GM13976 (cell line): ENCODE measurements at regions not wholly inside any gene's neighbourhood (a gene's known extent, or its start where the extent isn't known, plus 50 kb on each side); places are given as distances from the start of the nearest gene placed in this dataset.

Experiments used
- DNase-seq: peaks from one replicate; pipeline ENCODE4 v3.0.0; 2012; ENCODE audit warnings: low spot score
- in situ Hi-C: fragments of 300-500 bp; cut with MboI; formaldehyde crosslinking; loops from one replicate; pipeline ENCODE4 v1.12.0; 2022; ENCODE audit warnings: low sequenced_read_pairs, mixed read lengths, inconsistent platforms; ENCODE audit not compliant: unreplicated experiment
- TF ChIP-seq, protein P1 (sequence below): IDR thresholded peaks from 2 replicates; pipeline ENCODE4 v1.5.1; 2012; ENCODE audit warnings: borderline replicate concordance, mild to moderate bottlenecking; ENCODE audit not compliant: insufficient read depth; ENCODE audit errors: extremely low read depth, missing control alignments, control extremely low read depth

- in situ Hi-C loops, result no loop called here
- TF ChIP-seq, protein P1, sequence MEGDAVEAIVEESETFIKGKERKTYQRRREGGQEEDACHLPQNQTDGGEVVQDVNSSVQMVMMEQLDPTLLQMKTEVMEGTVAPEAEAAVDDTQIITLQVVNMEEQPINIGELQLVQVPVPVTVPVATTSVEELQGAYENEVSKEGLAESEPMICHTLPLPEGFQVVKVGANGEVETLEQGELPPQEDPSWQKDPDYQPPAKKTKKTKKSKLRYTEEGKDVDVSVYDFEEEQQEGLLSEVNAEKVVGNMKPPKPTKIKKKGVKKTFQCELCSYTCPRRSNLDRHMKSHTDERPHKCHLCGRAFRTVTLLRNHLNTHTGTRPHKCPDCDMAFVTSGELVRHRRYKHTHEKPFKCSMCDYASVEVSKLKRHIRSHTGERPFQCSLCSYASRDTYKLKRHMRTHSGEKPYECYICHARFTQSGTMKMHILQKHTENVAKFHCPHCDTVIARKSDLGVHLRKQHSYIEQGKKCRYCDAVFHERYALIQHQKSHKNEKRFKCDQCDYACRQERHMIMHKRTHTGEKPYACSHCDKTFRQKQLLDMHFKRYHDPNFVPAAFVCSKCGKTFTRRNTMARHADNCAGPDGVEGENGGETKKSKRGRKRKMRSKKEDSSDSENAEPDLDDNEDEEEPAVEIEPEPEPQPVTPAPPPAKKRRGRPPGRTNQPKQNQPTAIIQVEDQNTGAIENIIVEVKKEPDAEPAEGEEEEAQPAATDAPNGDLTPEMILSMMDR, result no peak
- no peak for DNase-seq
Observed at GRCh38 chr13:54658771-54659170, 1630.2 kb downstream of the OLFM4 start.

DNA sequence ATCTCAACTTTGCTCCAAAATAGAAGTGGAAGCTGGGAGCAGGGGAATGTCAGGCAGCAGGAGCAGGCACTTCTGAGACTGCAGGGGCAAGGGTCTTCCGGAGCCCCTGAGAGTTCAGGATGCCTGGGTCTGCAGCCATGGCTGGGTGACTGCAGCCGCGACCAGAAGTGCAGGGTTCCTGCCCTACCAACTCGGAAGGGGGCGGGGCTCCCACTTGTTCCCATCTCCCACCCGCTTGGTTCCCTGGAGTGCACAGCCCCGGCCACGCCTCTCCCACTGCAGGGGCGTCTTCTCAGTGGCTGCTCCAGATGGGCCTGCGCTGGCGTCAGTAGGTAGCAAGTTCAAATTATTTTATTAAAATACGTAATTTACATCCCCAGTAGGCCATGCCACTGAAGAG, 1631.7 kb downstream of the OLFM4 start:
- DNase-seq, result no peak
- TF ChIP-seq, protein P1, result no peak
- in situ Hi-C loops, result no loop called here

DNA sequence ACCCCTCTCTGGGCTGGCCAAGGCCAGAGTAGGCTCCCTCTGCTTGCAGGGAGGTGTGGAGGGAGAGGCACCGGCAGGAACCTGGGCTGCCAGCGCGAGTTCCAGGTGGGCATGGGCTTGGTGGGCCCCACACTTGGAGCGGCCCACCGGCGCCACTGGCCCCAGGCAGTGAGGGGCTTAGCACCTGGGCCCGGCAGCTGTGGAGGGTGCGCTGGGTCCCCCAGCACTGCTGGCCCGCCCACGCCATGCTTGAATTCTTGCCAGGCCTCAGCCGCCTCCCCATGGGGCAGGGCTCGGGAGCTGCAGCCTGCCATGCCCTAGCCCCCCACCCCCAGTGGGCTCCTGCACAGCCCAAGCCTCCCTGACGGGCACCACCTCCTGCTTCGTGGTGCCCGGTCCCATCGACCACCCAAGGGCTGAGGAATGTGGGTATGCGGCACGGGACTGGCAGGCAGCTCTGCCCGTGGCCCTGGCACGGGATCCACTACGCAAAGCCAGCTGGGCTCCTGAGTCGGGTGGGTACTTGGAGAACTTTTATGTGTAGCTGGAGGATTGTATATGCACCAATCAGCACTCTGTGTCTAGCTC, 1648.0 kb downstream of the OLFM4 start:
- no peak for DNase-seq
- in situ Hi-C loops, result no loop called here
- TF ChIP-seq, protein P1, result no peak

DNA sequence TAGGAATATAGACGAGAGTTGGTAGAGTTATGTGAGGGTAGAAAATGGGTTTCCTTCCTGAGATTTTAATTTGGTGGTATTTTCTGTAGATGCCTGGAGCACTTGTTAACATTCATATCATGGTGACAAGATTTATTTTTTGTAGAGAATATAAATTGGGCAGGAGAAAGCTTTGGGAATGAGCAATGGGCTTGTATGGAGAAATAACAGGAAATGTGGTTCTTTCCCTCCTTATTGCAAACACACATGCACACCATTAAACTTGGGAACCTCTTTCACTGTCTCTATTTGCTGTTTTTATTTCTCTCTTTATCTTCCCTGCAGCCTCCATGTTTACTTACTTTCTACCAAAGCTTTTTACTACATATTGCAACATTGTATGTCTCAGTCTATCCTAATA, 1653.6 kb downstream of the OLFM4 start:
- DNase-seq, result no peak
- in situ Hi-C loops, result no loop called here
- TF ChIP-seq, protein P1, result no peak

DNA sequence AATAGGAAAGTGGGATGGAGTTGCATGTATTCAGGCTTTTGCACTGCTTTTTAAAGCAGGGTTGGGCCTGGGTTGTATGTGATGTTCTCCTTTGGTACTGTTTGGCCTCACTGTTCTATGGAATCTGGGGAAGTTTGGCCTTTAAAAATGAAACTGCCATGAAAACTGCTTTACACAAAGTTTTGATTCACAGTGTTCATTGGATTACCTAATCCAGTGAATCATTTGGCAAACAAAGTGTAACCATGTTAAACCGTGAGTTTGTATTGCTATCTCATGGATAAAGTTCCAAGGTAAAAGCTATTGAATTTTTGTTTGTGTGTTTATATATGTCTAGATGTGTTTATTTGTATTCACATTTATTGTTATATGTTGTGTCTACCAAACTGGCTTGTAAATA, 1658.6 kb downstream of the OLFM4 start:
- in situ Hi-C loops, result no loop called here
- no peak for DNase-seq
- TF ChIP-seq, protein P1, result no peak

DNA sequence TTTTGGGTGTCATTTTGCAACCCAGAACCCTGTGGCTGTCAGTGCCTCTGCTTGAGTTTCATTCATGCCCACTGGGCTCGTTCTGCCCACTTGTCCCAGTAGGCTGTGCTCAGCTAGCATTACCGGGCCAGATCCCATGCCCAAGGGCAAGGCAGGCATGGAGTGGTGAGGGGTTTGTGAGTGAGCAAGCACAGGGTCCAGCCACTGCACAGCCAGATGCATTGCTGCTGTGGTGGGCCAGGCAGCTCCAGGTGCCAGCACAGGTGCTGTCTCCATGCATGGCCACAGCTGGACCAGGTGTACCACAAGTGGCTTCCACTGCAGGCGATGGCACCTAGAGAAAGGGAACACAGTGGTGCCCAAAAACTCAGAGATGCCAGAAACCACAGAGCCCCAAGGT, 1671.2 kb downstream of the OLFM4 start:
- no peak for DNase-seq
- TF ChIP-seq, protein P1, result no peak
- in situ Hi-C loops, result no loop called here
